Sigmoid colon (tissue), 4 donors: ENCODE measurements at regions not wholly inside any gene's neighbourhood (a gene's known extent, or its start where the extent isn't known, plus 50 kb on each side); places are given as distances from the start of the nearest gene placed in this dataset.

Experiments used
- CTCF ChIP-seq, 4 experiments: fragments of 450-650 bp in 3 of 4; fragments of 200-600 bp in 1 of 4; IDR thresholded peaks; one replicate each; pipeline ENCODE4 v1.5.1; 2016 to 2019; ENCODE audit warnings: antibody characterized with exemption in 4 of 4, mild to moderate bottlenecking in 3 of 4, moderate library complexity in 2 of 4
- POLR2A ChIP-seq, 2 donors: fragments of 450-650 bp; IDR thresholded peaks; one replicate each; pipeline ENCODE4 v1.6.1; 2016; ENCODE audit warnings: antibody characterized with exemption in 2 of 2, mild to moderate bottlenecking in 2 of 2, moderate library complexity in 2 of 2
- POLR2AphosphoS5 ChIP-seq, 4 donors: sonication (generic); formaldehyde crosslinking; IDR thresholded peaks; one replicate each; pipeline ENCODE4 v1.6.1; 2017; ENCODE audit warnings: antibody characterized with exemption in 4 of 4

- TF ChIP-seq POLR2A (IDR thresholded peaks at IDR 0.05) (no peak), CTCF (IDR thresholded peaks at IDR 0.05) (no peak), POLR2AphosphoS5 (IDR thresholded peaks at IDR 0.05) (no peak)
Observed at GRCh38 chr10:88196291-88196690, 332.9 kb downstream of the PTEN start.
